GM12878 (cell line): ENCODE measurements at regions not wholly inside any gene's neighbourhood (a gene's known extent, or its start where the extent isn't known, plus 50 kb on each side); places are given as distances from the start of the nearest gene placed in this dataset.

Experiments
- ATAC-seq: fragments of 200-7000 bp; cut with Tn5 transposase; 3 replicates; pipeline ENCODE4 v1.9.1; 2020; ENCODE audit warnings: mild to moderate bottlenecking, moderate library complexity
- BruUV-seq: library from RNA; stranded (reverse); fragments of 400-500 nt; replicated peaks from 2 replicates; lab custom pipeline; 2021; lab: Mats Ljungman, UMichigan
- CTCF ChIA-PET: fragments of 300-600 bp; sonication (Branson Sonifier 250); formaldehyde crosslinking; extraction: SDS; loops from one replicate; lab custom pipeline; 2021; ENCODE audit warnings: inconsistent platforms; lab: Yijun Ruan, JAX
- POLR2A ChIA-PET: fragments of 350-600 bp; formaldehyde crosslinking; extraction: SDS; loops from one replicate; lab custom pipeline; 2021; ENCODE audit warnings: inconsistent platforms; lab: Charles Lee
- RAD21 ChIA-PET: fragments of 300-600 bp; sonication (Branson Sonifier 250); formaldehyde crosslinking; loops from one replicate; lab custom pipeline; 2023; ENCODE audit warnings: antibody characterized with exemption; ENCODE audit not compliant: unreplicated experiment; lab: Charles Lee
- SMC1A ChIA-PET: fragments of 300-600 bp; sonication (Branson Sonifier 250); formaldehyde crosslinking; loops from one replicate; lab custom pipeline; 2023; ENCODE audit not compliant: unreplicated experiment, uncharacterized antibody; lab: Charles Lee
- DNase-seq: peaks from one replicate; pipeline ENCODE4 v3.0.0-alpha.2; 2011; ENCODE audit warnings: low read depth, low spot score
- FAIRE-seq: peaks from 3 replicates; lab custom pipeline; 2011; peaks lifted over from hg19 to GRCh38; lab: Jason Lieb, UNC
- H2AFZ ChIP-seq: 2 replicates; pipeline ENCODE4 v1.6.0; 2011; ENCODE audit warnings: low read depth, low read length, control low read depth; ENCODE audit not compliant: control insufficient read depth
- H3K27ac ChIP-seq: 2 replicates; pipeline ENCODE4 v1.5.1; 2011; ENCODE audit warnings: control low read depth; ENCODE audit not compliant: control insufficient read depth, insufficient read depth
- H3K27me3 ChIP-seq, 2 experiments: replicated peaks in 1 of 2; 2 replicates each; pipeline versions ENCODE4 v1.6.0 to v1.6.1; 2011; ENCODE audit warnings: low read length in 1 of 2; ENCODE audit not compliant: control insufficient read depth in 2 of 2, insufficient read depth in 2 of 2
- H3K36me3 ChIP-seq, 2 experiments: 2 replicates each; pipeline ENCODE4 v1.5.1; 2011; ENCODE audit warnings: low read length in 1 of 2; ENCODE audit not compliant: control insufficient read depth in 2 of 2, insufficient read depth in 2 of 2
- H3K4me1 ChIP-seq: 2 replicates; pipeline ENCODE4 v1.6.1; 2011; ENCODE audit warnings: mild to moderate bottlenecking, low read length, moderate library complexity, mixed read lengths; ENCODE audit not compliant: control insufficient read depth, insufficient read depth
- H3K4me2 ChIP-seq: 2 replicates; pipeline ENCODE4 v1.6.0; 2011; ENCODE audit warnings: control low read depth; ENCODE audit not compliant: control insufficient read depth, insufficient read depth
- H3K4me3 ChIP-seq: fragments of 200-600 bp; sonication (generic); 2 replicates; pipeline ENCODE4 v1.5.1; 2016
- H3K79me2 ChIP-seq: 2 replicates; pipeline ENCODE4 v1.6.0; 2011; ENCODE audit warnings: low read length; ENCODE audit not compliant: control insufficient read depth, insufficient read depth
- H3K9ac ChIP-seq: 2 replicates; pipeline ENCODE4 v1.8.0; 2011; ENCODE audit warnings: low read length, control low read depth, mixed read lengths; ENCODE audit not compliant: control insufficient read depth, insufficient read depth
- H3K9me3 ChIP-seq: replicated peaks from 3 replicates; pipeline ENCODE4 v1.5.1; 2011; ENCODE audit warnings: mild to moderate bottlenecking, low read length; ENCODE audit not compliant: control insufficient read depth, insufficient read depth
- H4K20me1 ChIP-seq: 2 replicates; pipeline ENCODE4 v1.6.0; 2011; ENCODE audit not compliant: control insufficient read depth, insufficient read depth
- BACH1 ChIP-seq: fragments of 450-650 bp; IDR thresholded peaks from 2 replicates; pipeline ENCODE4 v1.6.1; 2017; ENCODE audit warnings: mild to moderate bottlenecking, borderline replicate concordance
- CBX5 ChIP-seq: sonication (generic); IDR thresholded peaks from 2 replicates; pipeline ENCODE4 v1.6.1; 2016; ENCODE audit warnings: low read depth, moderate library complexity, mild to moderate bottlenecking, inconsistent platforms
- CHD1 ChIP-seq: IDR thresholded peaks from 2 replicates; pipeline ENCODE4 v1.6.1; 2012; ENCODE audit warnings: low read depth, low read length, improper control_type of control experiment
- CHD2 ChIP-seq: IDR thresholded peaks from 2 replicates; pipeline ENCODE4 v1.6.1; 2011; ENCODE audit warnings: low read depth, low read length, improper control_type of control experiment, borderline replicate concordance
- EZH2 ChIP-seq: IDR thresholded peaks from 2 replicates; pipeline ENCODE4 v1.6.1; 2012; ENCODE audit warnings: low read depth, mild to moderate bottlenecking, control low read depth, inconsistent platforms, low read length, borderline replicate concordance; ENCODE audit not compliant: control insufficient read depth
- FOS ChIP-seq: IDR thresholded peaks from 3 replicates; pipeline ENCODE4 v1.6.1; 2011; ENCODE audit warnings: borderline replicate concordance; ENCODE audit not compliant: insufficient read length; ENCODE audit errors: extremely low read depth
- FOXM1 ChIP-seq: IDR thresholded peaks from 2 replicates; pipeline ENCODE4 v1.6.1; 2012; ENCODE audit warnings: low read depth, mild to moderate bottlenecking, inconsistent platforms, low read length, moderate library complexity
- IRF3 ChIP-seq: fragments of 450-650 bp; IDR thresholded peaks from 2 replicates; pipeline ENCODE4 v1.6.1; 2014; ENCODE audit warnings: mild to moderate bottlenecking
- JUNB ChIP-seq: IDR thresholded peaks from 2 replicates; pipeline ENCODE4 v1.6.1; 2016; ENCODE audit warnings: antibody characterized with exemption, mild to moderate bottlenecking
- REST ChIP-seq: IDR thresholded peaks from 2 replicates; pipeline ENCODE4 v1.6.1; 2012; ENCODE audit warnings: mild to moderate bottlenecking, low read depth, low read length
- ZNF622 ChIP-seq: fragments of 450-650 bp; IDR thresholded peaks from 2 replicates; pipeline ENCODE4 v1.6.1; 2017; ENCODE audit warnings: mild to moderate bottlenecking, inconsistent platforms
- WGBS: methylation state at CpG from one replicate; pipeline ENCODE4 v1.1.6; 2016; ENCODE audit warnings: low lambda C conversion rate; ENCODE audit not compliant: insufficient replicate concordance, insufficient coverage; ENCODE audit errors: missing lambda C conversion rate; 5-methylcytosine and 5-hydroxymethylcytosine counted together
- in situ Hi-C: fragments of 300-500 bp; cut with MboI; formaldehyde crosslinking; loops from 9 replicates; pipeline ENCODE4 v1.14.3; 2018; ENCODE audit warnings: mixed read lengths
- intact Hi-C: fragments of 100-400 bp; cut with micrococcal nuclease; formaldehyde crosslinking; loops from one replicate; pipeline ENCODE4 v1.14.2; 2022; ENCODE audit not compliant: unreplicated experiment

- WGBS: 33% methylated on average over 5 of the region's 5 CpGs
- DNase-seq (no peak), FAIRE-seq (no peak), ATAC-seq (peak; percentile 66)
- H3K4me1 ChIP-seq: no peaks in the 10 kb centered on the region
- H3K4me3 ChIP-seq: no peak overlapping the region
- TF ChIP-seq IRF3 (no peak), JUNB (no peak), FOXM1 (no peak), ZNF622 (no peak), EZH2 (no peak), REST (no peak), BACH1 (no peak), CHD1 (no peak), CBX5 (no peak), FOS (no peak), CHD2 (no peak)
- no peaks in the 10 kb centered on the region for H3K79me2 ChIP-seq
- intact Hi-C loops: no loop called here
- BruUV-seq: no TSS peak
- CTCF ChIA-PET: no interaction called here
- H2AFZ ChIP-seq: no peak overlapping the region
- no peaks in the 10 kb centered on the region for H3K27me3 ChIP-seq
- H3K9ac ChIP-seq: no peak overlapping the region
- SMC1A ChIA-PET: interaction anchor here (0.7 to 1.1 kb wide), 3 partner anchors 11 to 192 kb away, joined by 3 to 4 read pairs (median 3); no protein-coding TSS in a partner anchor
- no peak overlapping the region for H3K27ac ChIP-seq
- H3K4me2 ChIP-seq: no peak overlapping the region
- H3K36me3 ChIP-seq: no peaks in the 10 kb centered on the region
- in situ Hi-C loops: no loop called here
- H3K9me3 ChIP-seq: no peaks in the 10 kb centered on the region
- no peaks in the 10 kb centered on the region for H4K20me1 ChIP-seq
- RAD21 ChIA-PET: no interaction called here
- POLR2A ChIA-PET: no interaction called here
Measured at GRCh38 chr9:106623558-106623957, 239.4 kb upstream of the ZNF462 start.
